AG04450 (cell line): ENCODE measurements at regions not wholly inside any gene's neighbourhood (a gene's known extent, or its start where the extent isn't known, plus 50 kb on each side); places are given as distances from the start of the nearest gene placed in this dataset.

ENCODE experiments used
- CTCF ChIA-PET: fragments of 300-600, 350-600 bp; formaldehyde crosslinking; extraction: SDS; loops from one replicate; lab custom pipeline; 2022; ENCODE audit warnings: antibody characterized with exemption, inconsistent platforms; lab: Charles Lee
- POLR2A ChIA-PET: fragments of 350-600 bp; formaldehyde crosslinking; extraction: SDS; loops from one replicate; lab custom pipeline; 2021; ENCODE audit warnings: antibody characterized with exemption, inconsistent platforms; lab: Yijun Ruan, JAX
- DNase-seq: peaks from one replicate; pipeline ENCODE4 v3.0.0-alpha.2; 2011; ENCODE audit warnings: low read depth, low spot score
- H3K27ac ChIP-seq: one replicate; pipeline ENCODE4 v1.5.1; 2012; ENCODE audit warnings: low read depth, low read length, control low read depth
- H3K27me3 ChIP-seq: one replicate; pipeline ENCODE4 v1.6.0; 2012; ENCODE audit warnings: low read length; ENCODE audit not compliant: control insufficient read depth, insufficient read depth
- H3K4me3 ChIP-seq: 2 replicates; pipeline ENCODE4 v1.5.1; 2011; ENCODE audit warnings: mild to moderate bottlenecking, low read depth, low read length, control low read depth
- H3K9me3 ChIP-seq: 2 replicates; pipeline ENCODE4 v1.5.1; 2012; ENCODE audit warnings: low read length; ENCODE audit not compliant: control insufficient read depth, insufficient read depth
- TF ChIP-seq, protein P1 (sequence below): IDR thresholded peaks from 2 replicates; pipeline ENCODE4 v1.5.1; 2011; ENCODE audit warnings: low read depth, low read length, control low read depth, inconsistent platforms

GRCh38 chr9:28821240-28821639 is 1248.0 kb upstream of the C9orf72 start:
- Histone ChIP-seq H3K4me3 (no peak overlapping the region), H3K27me3 (no peaks in the 10 kb centered on the region), H3K27ac (no peak overlapping the region), H3K9me3 (no peaks in the 10 kb centered on the region; the same call in 1 of the 2 replicates)
- ChIA-PET CTCF (no interaction called here), POLR2A (no interaction called here)
- TF ChIP-seq, protein P1, sequence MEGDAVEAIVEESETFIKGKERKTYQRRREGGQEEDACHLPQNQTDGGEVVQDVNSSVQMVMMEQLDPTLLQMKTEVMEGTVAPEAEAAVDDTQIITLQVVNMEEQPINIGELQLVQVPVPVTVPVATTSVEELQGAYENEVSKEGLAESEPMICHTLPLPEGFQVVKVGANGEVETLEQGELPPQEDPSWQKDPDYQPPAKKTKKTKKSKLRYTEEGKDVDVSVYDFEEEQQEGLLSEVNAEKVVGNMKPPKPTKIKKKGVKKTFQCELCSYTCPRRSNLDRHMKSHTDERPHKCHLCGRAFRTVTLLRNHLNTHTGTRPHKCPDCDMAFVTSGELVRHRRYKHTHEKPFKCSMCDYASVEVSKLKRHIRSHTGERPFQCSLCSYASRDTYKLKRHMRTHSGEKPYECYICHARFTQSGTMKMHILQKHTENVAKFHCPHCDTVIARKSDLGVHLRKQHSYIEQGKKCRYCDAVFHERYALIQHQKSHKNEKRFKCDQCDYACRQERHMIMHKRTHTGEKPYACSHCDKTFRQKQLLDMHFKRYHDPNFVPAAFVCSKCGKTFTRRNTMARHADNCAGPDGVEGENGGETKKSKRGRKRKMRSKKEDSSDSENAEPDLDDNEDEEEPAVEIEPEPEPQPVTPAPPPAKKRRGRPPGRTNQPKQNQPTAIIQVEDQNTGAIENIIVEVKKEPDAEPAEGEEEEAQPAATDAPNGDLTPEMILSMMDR = no peak
- no peak for DNase-seq

- Histone ChIP-seq H3K27ac (no peak overlapping the region), H3K4me3 (no peak overlapping the region), H3K27me3 (no peaks in the 10 kb centered on the region), H3K9me3 (peaks cover 4% of the 10 kb centered on the region; the same call in 1 of the 2 replicates)
- TF ChIP-seq, protein P1 = no peak
- no peak for DNase-seq
- ChIA-PET CTCF (no interaction called here), POLR2A (no interaction called here)
Observed at GRCh38 chr9:28824432-28824963, 1251.2 kb upstream of the C9orf72 start.

GRCh38 chr9:28832168-28832770 is 1259.0 kb upstream of the C9orf72 start:
- no peaks in the 10 kb centered on the region for H3K27me3 ChIP-seq
- ChIA-PET POLR2A (no interaction called here), CTCF (no interaction called here)
- TF ChIP-seq, protein P1 = no peak
- no peak overlapping the region for H3K27ac ChIP-seq
- no peak for DNase-seq
- H3K4me3 ChIP-seq = no peak overlapping the region
- peaks cover 4% of the 10 kb centered on the region; the same call in 1 of the 2 replicates for H3K9me3 ChIP-seq

- Histone ChIP-seq H3K4me3 (no peak overlapping the region), H3K9me3 (peaks cover 7% of the 10 kb centered on the region), H3K27ac (no peak overlapping the region), H3K27me3 (no peaks in the 10 kb centered on the region)
- no peak for DNase-seq
- TF ChIP-seq, protein P1 = no peak
- POLR2A ChIA-PET = no interaction called here
- CTCF ChIA-PET = no interaction called here
Observed at GRCh38 chr9:28834156-28834555, 1260.9 kb upstream of the C9orf72 start.

DNA sequence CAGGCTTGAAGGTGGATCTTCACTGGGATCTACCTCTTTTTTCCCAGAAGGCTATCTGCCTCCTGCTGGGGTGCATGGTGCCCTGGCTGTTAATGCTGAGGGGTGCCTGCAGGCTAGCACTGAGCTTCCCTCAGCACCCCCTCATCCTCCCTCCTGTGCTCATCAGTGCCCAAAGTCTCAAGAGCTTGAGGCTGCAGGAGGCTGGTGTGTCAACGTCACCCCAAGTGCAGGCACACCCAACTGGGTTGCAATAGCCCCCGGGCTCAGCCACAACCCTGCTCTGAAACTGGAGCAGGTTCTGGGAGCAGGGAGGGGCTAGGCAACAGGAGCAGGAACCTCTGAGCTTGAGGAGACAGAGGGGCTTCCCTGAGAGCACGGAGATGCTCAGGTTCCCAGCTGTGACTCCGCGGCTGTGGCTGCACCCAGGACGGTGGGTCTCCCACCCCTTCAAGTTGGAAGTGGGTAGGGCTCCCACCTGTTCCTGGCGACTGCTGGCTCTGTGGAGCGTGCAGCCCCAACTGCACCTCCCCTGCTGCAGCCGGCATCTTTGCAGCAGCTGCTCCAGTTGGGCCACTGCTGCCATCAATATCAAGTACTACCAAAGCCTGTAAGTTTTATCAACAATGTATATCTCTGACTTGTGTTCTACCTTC is 1266.6 kb upstream of the C9orf72 start:
- TF ChIP-seq, protein P1 = no peak
- DNase-seq = no peak
- H3K27me3 ChIP-seq = no peaks in the 10 kb centered on the region
- H3K9me3 ChIP-seq = peaks cover 18% of the 10 kb centered on the region
- H3K4me3 ChIP-seq = no peak overlapping the region
- ChIA-PET CTCF (interaction anchor here (1.0 kb wide), 1 partner anchor 13 kb away, joined by 3 read pairs; no protein-coding TSS in a partner anchor), POLR2A (no interaction called here)
- no peak overlapping the region for H3K27ac ChIP-seq
